Progenitor cell of endocrine pancreas (in vitro differentiated cells): ENCODE measurements at regions not wholly inside any gene's neighbourhood (a gene's known extent, or its start where the extent isn't known, plus 50 kb on each side); places are given as distances from the start of the nearest gene placed in this dataset.

ENCODE experiments used
- DNase-seq: peaks from one replicate; pipeline ENCODE4 v3.0.0; 2021; ENCODE audit warnings: low spot score; ENCODE audit not compliant: unreplicated experiment
- H3K27ac Mint-ChIP-seq: 2 replicates; pipeline ENCODE4 v1.8.0; 2021; ENCODE audit warnings: mild to moderate bottlenecking, moderate library complexity, mixed read lengths
- H3K27me3 Mint-ChIP-seq: 2 replicates; pipeline ENCODE4 v1.8.0; 2021; ENCODE audit warnings: mixed read lengths
- H3K36me3 Mint-ChIP-seq: 2 replicates; pipeline ENCODE4 v1.8.0; 2022; ENCODE audit warnings: mixed read lengths; ENCODE audit not compliant: insufficient read depth
- H3K4me1 Mint-ChIP-seq: 2 replicates; pipeline ENCODE4 v1.8.0; 2021; ENCODE audit warnings: low read depth, mixed read lengths
- H3K4me3 Mint-ChIP-seq: 2 replicates; pipeline ENCODE4 v1.8.0; 2021; ENCODE audit warnings: low read depth, mild to moderate bottlenecking, moderate library complexity, mixed read lengths
- H3K9me3 Mint-ChIP-seq: 2 replicates; pipeline ENCODE4 v1.8.0; 2021; ENCODE audit warnings: low read depth, mixed read lengths
- TF ChIP-seq, protein P1 (sequence below): fragments of 200-600 bp; sonication (generic); IDR thresholded peaks from one replicate; pipeline ENCODE4 v1.5.0; 2021; ENCODE audit warnings: antibody characterized with exemption, mild to moderate bottlenecking; ENCODE audit not compliant: unreplicated experiment

DNA sequence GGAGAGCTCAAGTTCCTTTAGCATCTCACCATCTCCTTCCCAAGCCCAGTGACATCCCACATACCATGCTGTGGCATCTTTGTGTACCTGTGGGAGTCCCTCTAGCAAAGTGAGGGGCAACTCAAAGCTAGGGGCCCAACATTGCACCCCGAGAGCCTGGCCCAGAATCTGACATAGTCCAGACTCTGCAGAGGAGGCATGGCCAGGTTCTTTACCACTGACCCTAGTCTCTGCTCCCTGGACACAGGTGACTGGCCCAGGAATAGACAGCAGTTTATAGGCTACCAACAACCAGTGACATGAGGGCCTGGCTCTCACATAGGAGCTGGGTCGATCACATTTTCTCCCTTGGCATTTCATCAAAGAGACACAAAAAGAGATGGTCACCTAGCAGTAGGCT lies 444.0 kb upstream of the ZMIZ1 start:
- peaks cover 47% of the 10 kb centered on the region for H3K27me3 Mint-ChIP-seq

DNA sequence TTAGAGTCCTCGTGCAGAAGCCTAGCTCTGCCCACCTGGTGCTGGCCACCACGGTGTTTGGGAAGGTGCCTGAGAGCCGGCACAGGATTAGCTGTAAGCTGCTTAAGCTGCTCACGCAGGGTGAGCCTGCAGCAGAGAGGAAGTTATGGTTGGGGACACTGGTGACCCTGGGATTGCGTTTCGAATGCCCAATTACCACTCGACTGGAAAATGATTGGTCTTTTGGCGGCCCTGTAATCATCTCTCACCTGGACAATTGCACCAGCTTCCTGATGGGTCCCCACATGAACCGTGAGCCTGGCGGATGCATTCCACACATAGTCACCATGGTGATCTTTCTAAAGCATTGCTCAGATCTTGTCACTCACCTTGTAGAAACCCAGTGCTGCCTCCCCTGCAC lies 442.3 kb upstream of the ZMIZ1 start:
- no peaks in the 10 kb centered on the region for H3K36me3 Mint-ChIP-seq
- no peak overlapping the region for H3K4me3 Mint-ChIP-seq
- peaks cover 46% of the 10 kb centered on the region for H3K27me3 Mint-ChIP-seq
- TF ChIP-seq, protein P1, sequence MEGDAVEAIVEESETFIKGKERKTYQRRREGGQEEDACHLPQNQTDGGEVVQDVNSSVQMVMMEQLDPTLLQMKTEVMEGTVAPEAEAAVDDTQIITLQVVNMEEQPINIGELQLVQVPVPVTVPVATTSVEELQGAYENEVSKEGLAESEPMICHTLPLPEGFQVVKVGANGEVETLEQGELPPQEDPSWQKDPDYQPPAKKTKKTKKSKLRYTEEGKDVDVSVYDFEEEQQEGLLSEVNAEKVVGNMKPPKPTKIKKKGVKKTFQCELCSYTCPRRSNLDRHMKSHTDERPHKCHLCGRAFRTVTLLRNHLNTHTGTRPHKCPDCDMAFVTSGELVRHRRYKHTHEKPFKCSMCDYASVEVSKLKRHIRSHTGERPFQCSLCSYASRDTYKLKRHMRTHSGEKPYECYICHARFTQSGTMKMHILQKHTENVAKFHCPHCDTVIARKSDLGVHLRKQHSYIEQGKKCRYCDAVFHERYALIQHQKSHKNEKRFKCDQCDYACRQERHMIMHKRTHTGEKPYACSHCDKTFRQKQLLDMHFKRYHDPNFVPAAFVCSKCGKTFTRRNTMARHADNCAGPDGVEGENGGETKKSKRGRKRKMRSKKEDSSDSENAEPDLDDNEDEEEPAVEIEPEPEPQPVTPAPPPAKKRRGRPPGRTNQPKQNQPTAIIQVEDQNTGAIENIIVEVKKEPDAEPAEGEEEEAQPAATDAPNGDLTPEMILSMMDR: no peak
- H3K4me1 Mint-ChIP-seq: peaks cover 38% of the 10 kb centered on the region
- H3K27ac Mint-ChIP-seq: no peak overlapping the region
- DNase-seq: no peak
- H3K9me3 Mint-ChIP-seq: no peaks in the 10 kb centered on the region

More for the DNA sequence above, 444.0 kb upstream of the ZMIZ1 start:
- Mint-ChIP-seq H3K36me3 (no peaks in the 10 kb centered on the region), H3K4me1 (peaks cover 38% of the 10 kb centered on the region), H3K27ac (no peak overlapping the region), H3K4me3 (no peak overlapping the region), H3K9me3 (no peaks in the 10 kb centered on the region)
- no peak for DNase-seq
- TF ChIP-seq, protein P1: no peak

DNA sequence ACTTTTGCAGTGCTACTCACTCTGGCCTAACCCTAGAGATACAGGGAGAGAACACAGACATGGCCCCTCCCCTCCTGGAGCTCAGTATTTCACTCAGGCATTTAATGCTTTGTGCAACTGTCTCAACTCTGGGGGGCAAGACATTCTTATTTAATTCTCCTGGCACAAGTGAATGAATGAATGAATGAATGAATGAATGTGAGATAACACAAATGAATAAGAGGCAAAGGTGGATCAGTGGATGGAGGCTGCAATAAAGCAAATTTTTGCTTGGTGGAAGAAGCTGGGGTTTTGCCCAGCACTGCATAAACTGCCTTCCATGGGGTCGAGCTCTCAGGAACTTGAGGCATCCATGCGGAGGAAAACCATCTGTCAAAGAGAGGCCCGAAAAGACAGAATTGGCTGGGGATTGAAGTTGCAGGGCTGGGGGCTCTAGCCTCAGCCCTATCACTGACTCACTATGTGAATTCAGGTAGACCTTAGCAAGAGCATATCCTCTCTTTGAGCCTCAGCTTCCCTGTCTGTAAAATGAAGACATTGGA lies 441.4 kb upstream of the ZMIZ1 start:
- TF ChIP-seq, protein P1: no peak
- Mint-ChIP-seq H3K4me3 (no peak overlapping the region), H3K27me3 (peaks cover 46% of the 10 kb centered on the region), H3K9me3 (no peaks in the 10 kb centered on the region), H3K36me3 (no peaks in the 10 kb centered on the region), H3K4me1 (peaks cover 38% of the 10 kb centered on the region), H3K27ac (no peak overlapping the region)
- DNase-seq: no peak

DNA sequence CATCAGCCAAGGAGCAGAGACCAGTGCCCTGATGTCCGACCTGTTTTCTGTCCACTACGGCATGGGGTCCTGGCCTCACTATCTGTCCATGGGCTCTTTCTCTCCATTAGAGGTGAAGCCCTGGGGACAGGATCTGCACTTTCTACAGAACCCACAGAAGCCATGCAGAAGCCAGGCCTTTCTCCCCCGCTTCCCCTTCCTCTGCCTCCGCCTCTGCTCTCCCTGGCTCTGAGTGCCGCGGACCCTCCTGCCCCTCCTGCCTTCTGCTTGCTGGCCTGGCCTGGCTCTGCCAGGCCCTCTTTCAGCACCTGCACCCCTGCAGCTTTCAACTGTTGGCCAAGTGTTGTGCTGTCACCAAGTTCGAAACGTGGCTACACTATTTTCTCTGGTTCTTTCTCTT lies 439.8 kb upstream of the ZMIZ1 start:
- H3K36me3 Mint-ChIP-seq: no peaks in the 10 kb centered on the region

DNA sequence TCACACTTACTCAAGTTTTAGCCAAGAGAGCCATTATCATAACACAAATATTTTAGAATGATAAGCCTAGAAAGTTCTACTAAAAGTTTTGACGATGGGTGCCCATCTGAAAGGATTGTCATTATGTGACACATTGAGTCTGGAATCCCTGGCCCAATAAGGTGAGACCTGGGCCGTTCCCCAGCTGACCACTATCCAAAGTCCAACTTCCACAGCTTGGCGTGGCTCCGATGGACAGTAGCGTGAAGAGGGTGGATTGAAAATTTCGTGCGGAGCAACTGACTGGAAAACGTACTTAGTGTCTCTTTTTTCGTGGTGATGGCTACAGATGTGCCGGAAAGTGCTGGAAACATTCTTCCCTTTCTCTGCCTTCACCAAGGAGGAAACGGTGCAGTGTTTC lies 439.0 kb upstream of the ZMIZ1 start:
- no peak overlapping the region for H3K27ac Mint-ChIP-seq
- no peaks in the 10 kb centered on the region for H3K36me3 Mint-ChIP-seq
- H3K4me3 Mint-ChIP-seq: no peak overlapping the region
- no peaks in the 10 kb centered on the region for H3K9me3 Mint-ChIP-seq
- H3K4me1 Mint-ChIP-seq: peaks cover 26% of the 10 kb centered on the region
- H3K27me3 Mint-ChIP-seq: peaks cover 36% of the 10 kb centered on the region
- DNase-seq: no peak
- TF ChIP-seq, protein P1: no peak

More for the DNA sequence above, 439.8 kb upstream of the ZMIZ1 start:
- peaks cover 27% of the 10 kb centered on the region for H3K4me1 Mint-ChIP-seq
- no peak overlapping the region for H3K4me3 Mint-ChIP-seq
- H3K27me3 Mint-ChIP-seq: peaks cover 39% of the 10 kb centered on the region
- DNase-seq: no peak
- TF ChIP-seq, protein P1: no peak
- no peaks in the 10 kb centered on the region for H3K9me3 Mint-ChIP-seq
- no peak overlapping the region for H3K27ac Mint-ChIP-seq
